ENCODE measurements at regions not wholly inside any gene's neighbourhood (a gene's known extent, or its start where the extent isn't known, plus 50 kb on each side); places are given as distances from the start of the nearest gene placed in this dataset.

GRCh38 chr1:99560207-99561040, 85.5 kb upstream of the PALMD start:
- DNase-seq (ENCODE audit: low spot score in 2 of 2) = no peak
- no peaks in the 10 kb centered on the region for H3K27me3 ChIP-seq
- no peak overlapping the region for H3K27ac ChIP-seq
- TF ChIP-seq POLR2A (IDR thresholded peaks at IDR 0.05) = no peak
- no peak for TF ChIP-seq POLR2AphosphoS5 (IDR thresholded peaks at IDR 0.05)
- TF ChIP-seq CTCF (IDR thresholded peaks at IDR 0.05) = no peak
- no peaks in the 10 kb centered on the region for H3K9me3 ChIP-seq
- no peaks in the 10 kb centered on the region for H3K4me1 ChIP-seq
- H3K4me3 ChIP-seq = no peak overlapping the region
- H3K36me3 ChIP-seq = no peaks in the 10 kb centered on the region
- intact Hi-C loops (cut with DNase I; ENCODE audit: low total_unique reads) = no loop called here

GRCh38 chr1:99561952-99562351, 84.0 kb upstream of the PALMD start:
- Histone ChIP-seq H3K4me3 (no peak overlapping the region), H3K4me1 (no peaks in the 10 kb centered on the region), H3K27ac (no peak overlapping the region), H3K9me3 (no peaks in the 10 kb centered on the region), H3K27me3 (no peaks in the 10 kb centered on the region), H3K36me3 (no peaks in the 10 kb centered on the region)
- intact Hi-C loops (cut with DNase I; ENCODE audit: low total_unique reads) = no loop called here
- DNase-seq (ENCODE audit: low spot score in 2 of 2) = no peak
- TF ChIP-seq CTCF (IDR thresholded peaks at IDR 0.05) (no peak), POLR2A (IDR thresholded peaks at IDR 0.05) (no peak), POLR2AphosphoS5 (IDR thresholded peaks at IDR 0.05) (no peak)

GRCh38 chr1:99565606-99566289, 80.2 kb upstream of the PALMD start:
- no peak overlapping the region for H3K4me3 ChIP-seq
- TF ChIP-seq POLR2AphosphoS5 (IDR thresholded peaks at IDR 0.05) = no peak
- TF ChIP-seq POLR2A (IDR thresholded peaks at IDR 0.05) = no peak
- TF ChIP-seq CTCF (IDR thresholded peaks at IDR 0.05) = no peak
- no peaks in the 10 kb centered on the region for H3K9me3 ChIP-seq
- H3K4me1 ChIP-seq = no peaks in the 10 kb centered on the region
- DNase-seq (ENCODE audit: low spot score in 2 of 2) = no peak
- no peaks in the 10 kb centered on the region for H3K27me3 ChIP-seq
- H3K36me3 ChIP-seq = no peaks in the 10 kb centered on the region
- intact Hi-C loops (cut with DNase I; ENCODE audit: low total_unique reads) = no loop called here
- H3K27ac ChIP-seq = no peak overlapping the region

GRCh38 chr1:99566290-99567021, 79.5 kb upstream of the PALMD start:
- Histone ChIP-seq H3K27me3 (no peaks in the 10 kb centered on the region), H3K4me3 (no peak overlapping the region), H3K9me3 (no peaks in the 10 kb centered on the region), H3K27ac (no peak overlapping the region), H3K4me1 (no peaks in the 10 kb centered on the region), H3K36me3 (no peaks in the 10 kb centered on the region)
- intact Hi-C loops (cut with DNase I; ENCODE audit: low total_unique reads) = no loop called here
- no peak for DNase-seq (ENCODE audit: low spot score in 2 of 2)
- TF ChIP-seq CTCF (IDR thresholded peaks at IDR 0.05) (no peak), POLR2AphosphoS5 (IDR thresholded peaks at IDR 0.05) (no peak), POLR2A (IDR thresholded peaks at IDR 0.05) (no peak)
